ENCODE measurements at regions not wholly inside any gene's neighbourhood (a gene's known extent, or its start where the extent isn't known, plus 50 kb on each side); places are given as distances from the start of the nearest gene placed in this dataset.

GRCh38 chr2:226674123-226674522, 125.5 kb downstream of the IRS1 start:
- no peaks in the 10 kb centered on the region for H3K9me3 ChIP-seq
- no peak for DNase-seq
- peaks cover 0 to 9% of the 10 kb centered on the region in 2 donors for H3K4me1 ChIP-seq
- 84 to 87% methylated on average over 2 of the region's 2 CpGs for WGBS, 2 donors
- no peaks in the 10 kb centered on the region for H3K36me3 ChIP-seq
- H3K27ac ChIP-seq: no peak overlapping the region
- H3K4me3 ChIP-seq (replicated peaks in 1 of 3): no peak overlapping the region
- H3K27me3 ChIP-seq: no peaks in the 10 kb centered on the region
- no peak for TF ChIP-seq CTCF (IDR thresholded peaks at IDR 0.05)
- TF ChIP-seq POLR2A (IDR thresholded peaks at IDR 0.05): no peak
- intact Hi-C loops (cut with DNase I): no loop called here

- H3K27ac ChIP-seq: no peak overlapping the region
- H3K27me3 ChIP-seq: no peaks in the 10 kb centered on the region
- TF ChIP-seq POLR2A (IDR thresholded peaks at IDR 0.05) (no peak), CTCF (IDR thresholded peaks at IDR 0.05) (no peak)
- intact Hi-C loops (cut with DNase I): no loop called here
- no peak for DNase-seq
- 56 to 59% methylated on average over 4 of the region's 4 CpGs for WGBS, 2 donors
- no peaks in the 10 kb centered on the region for H3K36me3 ChIP-seq
- H3K4me3 ChIP-seq (replicated peaks in 1 of 3): no peak overlapping the region
- peaks cover 0 to 9% of the 10 kb centered on the region in 2 donors for H3K4me1 ChIP-seq
- H3K9me3 ChIP-seq: no peaks in the 10 kb centered on the region
These were observed 126.3 kb downstream of the IRS1 start for GRCh38 chr2:226673314-226673723.

- Histone ChIP-seq H3K4me1 (peaks cover 0 to 9% of the 10 kb centered on the region in 2 donors), H3K4me3 (replicated peaks in 1 of 3) (no peak overlapping the region), H3K36me3 (no peaks in the 10 kb centered on the region), H3K27me3 (no peaks in the 10 kb centered on the region), H3K9me3 (no peaks in the 10 kb centered on the region), H3K27ac (no peak overlapping the region)
- WGBS, 2 donors: 67 to 70% methylated on average over 4 of the region's 4 CpGs
- no peak for DNase-seq
- no peak for TF ChIP-seq POLR2A (IDR thresholded peaks at IDR 0.05)
- TF ChIP-seq CTCF (IDR thresholded peaks at IDR 0.05): no peak
- intact Hi-C loops (cut with DNase I): no loop called here
These were observed 128.4 kb downstream of the IRS1 start for GRCh38 chr2:226671141-226671676.

GRCh38 chr2:226669905-226670304, 129.7 kb downstream of the IRS1 start:
- no peak overlapping the region for H3K27ac ChIP-seq
- intact Hi-C loops (cut with DNase I): no loop called here

GRCh38 chr2:226669249-226669648, 130.4 kb downstream of the IRS1 start:
- Histone ChIP-seq H3K4me1 (peaks cover 0 to 13% of the 10 kb centered on the region in 2 donors), H3K27ac (no peak overlapping the region), H3K4me3 (replicated peaks in 1 of 3) (no peak overlapping the region), H3K36me3 (no peaks in the 10 kb centered on the region), H3K27me3 (no peaks in the 10 kb centered on the region), H3K9me3 (no peaks in the 10 kb centered on the region)
- WGBS, 2 donors: 84 to 91% methylated on average over 4 of the region's 4 CpGs
- DNase-seq: no peak
- TF ChIP-seq CTCF (IDR thresholded peaks at IDR 0.05): no peak
- TF ChIP-seq POLR2A (IDR thresholded peaks at IDR 0.05): no peak
- intact Hi-C loops (cut with DNase I): no loop called here

More at GRCh38 chr2:226669905-226670304, 129.7 kb downstream of the IRS1 start:
- no peaks in the 10 kb centered on the region for H3K9me3 ChIP-seq
- no peak for DNase-seq
- no peaks in the 10 kb centered on the region for H3K36me3 ChIP-seq
- no peaks in the 10 kb centered on the region for H3K27me3 ChIP-seq
- TF ChIP-seq POLR2A (IDR thresholded peaks at IDR 0.05) (no peak), CTCF (IDR thresholded peaks at IDR 0.05) (no peak)
- H3K4me3 ChIP-seq (replicated peaks in 1 of 3): no peak overlapping the region
- WGBS, 2 donors: 84 to 90% methylated on average over 3 of the region's 3 CpGs
- H3K4me1 ChIP-seq: peaks cover 0 to 9% of the 10 kb centered on the region in 2 donors
